Erythroblast (primary cell): ENCODE measurements at regions not wholly inside any gene's neighbourhood (a gene's known extent, or its start where the extent isn't known, plus 50 kb on each side); places are given as distances from the start of the nearest gene placed in this dataset.

Experiments used
- GATA1 ChIP-seq: IDR thresholded peaks from 2 replicates; pipeline ENCODE4 v1.6.1; 2011; ENCODE audit warnings: low read depth, mild to moderate bottlenecking, control low read depth, low read length, moderate library complexity
- POLR2A ChIP-seq: IDR thresholded peaks from 2 replicates; pipeline ENCODE4 v1.6.1; 2011; ENCODE audit warnings: mild to moderate bottlenecking, low read length

- no peak for TF ChIP-seq POLR2A
- TF ChIP-seq GATA1 = no peak
Observed at GRCh38 chr2:39540414-39540813, 103.3 kb upstream of the MAP4K3 start.
